ENCODE measurements at regions not wholly inside any gene's neighbourhood (a gene's known extent, or its start where the extent isn't known, plus 50 kb on each side); places are given as distances from the start of the nearest gene placed in this dataset.
A peak's percentile ranks its signal among the peaks of the same experiment; 100 is the strongest.

GRCh38 chr6:151722342-151722741, 85.1 kb upstream of the ESR1 start:
- Mint-ChIP-seq H3K4me3 (no peak overlapping the region), H3K36me3 (no peaks in the 10 kb centered on the region), H3K4me1 (peaks cover 8% of the 10 kb centered on the region), H3K27ac (no peak overlapping the region), H3K9me3 (no peaks in the 10 kb centered on the region)
- no peak for DNase-seq (ENCODE audit: low spot score in 2 of 2)
- no peak for ATAC-seq

GRCh38 chr6:151723152-151723551, 84.3 kb upstream of the ESR1 start:
- DNase-seq (ENCODE audit: low spot score in 2 of 2) = peak in 1 of 2 donors; percentile 56
- H3K4me3 Mint-ChIP-seq = no peak overlapping the region
- peak; percentile 94 for ATAC-seq
- H3K4me1 Mint-ChIP-seq = peaks cover 8% of the 10 kb centered on the region
- no peaks in the 10 kb centered on the region for H3K36me3 Mint-ChIP-seq
- no peak overlapping the region for H3K27ac Mint-ChIP-seq
- no peaks in the 10 kb centered on the region for H3K9me3 Mint-ChIP-seq

GRCh38 chr6:151729829-151730495, 77.5 kb upstream of the ESR1 start:
- no peak overlapping the region for H3K27ac Mint-ChIP-seq
- ATAC-seq (no peak), DNase-seq (ENCODE audit: low spot score in 2 of 2) (no peak)
- no peaks in the 10 kb centered on the region for H3K36me3 Mint-ChIP-seq
- H3K4me3 Mint-ChIP-seq = no peak overlapping the region
- H3K4me1 Mint-ChIP-seq = no peaks in the 10 kb centered on the region
- no peaks in the 10 kb centered on the region for H3K9me3 Mint-ChIP-seq

GRCh38 chr6:151730496-151730870, 77.0 kb upstream of the ESR1 start:
- H3K36me3 Mint-ChIP-seq = no peaks in the 10 kb centered on the region
- H3K4me1 Mint-ChIP-seq = no peaks in the 10 kb centered on the region
- H3K4me3 Mint-ChIP-seq = no peak overlapping the region
- H3K9me3 Mint-ChIP-seq = no peaks in the 10 kb centered on the region
- ATAC-seq (no peak), DNase-seq (ENCODE audit: low spot score in 2 of 2) (no peak)
- H3K27ac Mint-ChIP-seq = no peak overlapping the region

- DNase-seq (ENCODE audit: low spot score in 2 of 2) (no peak), ATAC-seq (no peak)
- Mint-ChIP-seq H3K4me3 (no peak overlapping the region), H3K9me3 (no peaks in the 10 kb centered on the region), H3K4me1 (no peaks in the 10 kb centered on the region), H3K27ac (no peak overlapping the region), H3K36me3 (no peaks in the 10 kb centered on the region)
These were observed 76.2 kb upstream of the ESR1 start for GRCh38 chr6:151731313-151731712.

DNA sequence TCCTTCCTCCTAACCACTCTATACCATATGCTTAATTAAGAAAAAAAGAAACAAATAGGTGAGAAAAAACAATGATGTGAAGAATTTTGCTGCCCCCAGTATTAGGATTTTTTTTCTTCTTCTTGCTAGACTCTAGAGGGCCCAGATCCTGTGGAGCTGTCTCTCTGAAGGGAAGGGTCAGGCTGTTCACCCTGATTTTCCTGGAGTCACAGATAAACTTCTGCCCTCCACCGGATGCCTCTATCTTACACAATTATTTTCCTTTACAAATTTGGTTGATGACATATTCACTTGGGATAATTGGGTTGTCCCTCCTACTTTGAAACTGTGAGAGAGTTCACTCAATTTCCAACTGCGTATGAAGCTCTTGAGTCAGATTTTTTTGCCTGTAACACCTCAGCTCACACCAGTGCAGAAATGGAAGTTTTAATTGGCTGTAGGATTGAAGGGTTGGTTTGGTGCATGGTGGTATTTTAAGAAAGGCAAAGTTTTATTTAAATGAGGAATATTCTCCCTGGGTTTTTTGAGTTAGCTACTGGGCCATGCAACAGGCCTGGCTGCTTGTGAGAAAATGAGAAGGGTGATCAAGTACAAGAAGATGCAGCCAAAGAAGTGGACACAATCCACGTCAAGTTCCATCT, 73.7 kb upstream of the ESR1 start:
- no peaks in the 10 kb centered on the region for H3K4me1 Mint-ChIP-seq
- H3K36me3 Mint-ChIP-seq = no peaks in the 10 kb centered on the region
- no peak overlapping the region for H3K27ac Mint-ChIP-seq
- DNase-seq (ENCODE audit: low spot score in 2 of 2) = no peak
- H3K9me3 Mint-ChIP-seq = no peaks in the 10 kb centered on the region
- no peak overlapping the region for H3K4me3 Mint-ChIP-seq
- no peak for ATAC-seq

- Mint-ChIP-seq H3K36me3 (no peaks in the 10 kb centered on the region), H3K4me1 (no peaks in the 10 kb centered on the region), H3K4me3 (no peak overlapping the region), H3K9me3 (no peaks in the 10 kb centered on the region), H3K27ac (no peak overlapping the region)
- DNase-seq (ENCODE audit: low spot score in 2 of 2) (no peak), ATAC-seq (no peak)
These were observed 69.2 kb upstream of the ESR1 start for GRCh38 chr6:151738267-151738666.

GRCh38 chr6:151738960-151739359, 68.5 kb upstream of the ESR1 start:
- H3K9me3 Mint-ChIP-seq = no peaks in the 10 kb centered on the region

DNA sequence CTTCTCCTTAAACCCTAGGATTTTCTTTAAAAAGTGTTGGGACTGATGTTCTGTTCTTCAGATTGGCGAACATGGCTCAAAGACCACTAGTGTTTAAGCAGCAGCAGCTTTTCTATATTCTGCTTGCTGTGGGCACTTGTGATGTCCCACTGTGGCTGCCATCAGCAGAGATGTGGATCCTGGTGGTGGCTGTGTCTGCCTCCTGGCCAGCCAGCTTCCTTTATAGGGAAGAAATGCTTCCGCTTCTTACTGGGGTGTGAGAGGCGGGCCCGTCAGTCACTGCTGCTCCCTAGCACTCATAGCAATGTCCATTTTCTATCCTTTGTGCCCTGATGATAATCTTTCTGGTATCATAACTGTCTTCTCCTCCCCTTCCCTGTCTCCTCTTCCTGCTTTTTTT, 66.7 kb upstream of the ESR1 start:
- Mint-ChIP-seq H3K27ac (no peak overlapping the region), H3K36me3 (no peaks in the 10 kb centered on the region), H3K9me3 (peaks cover 2% of the 10 kb centered on the region), H3K4me3 (no peak overlapping the region), H3K4me1 (no peaks in the 10 kb centered on the region)
- no peak for ATAC-seq
- DNase-seq (ENCODE audit: low spot score in 2 of 2) = no peak

More at GRCh38 chr6:151738960-151739359, 68.5 kb upstream of the ESR1 start:
- Mint-ChIP-seq H3K4me1 (no peaks in the 10 kb centered on the region), H3K4me3 (no peak overlapping the region), H3K36me3 (no peaks in the 10 kb centered on the region), H3K27ac (no peak overlapping the region)
- DNase-seq (ENCODE audit: low spot score in 2 of 2) (no peak), ATAC-seq (no peak)

DNA sequence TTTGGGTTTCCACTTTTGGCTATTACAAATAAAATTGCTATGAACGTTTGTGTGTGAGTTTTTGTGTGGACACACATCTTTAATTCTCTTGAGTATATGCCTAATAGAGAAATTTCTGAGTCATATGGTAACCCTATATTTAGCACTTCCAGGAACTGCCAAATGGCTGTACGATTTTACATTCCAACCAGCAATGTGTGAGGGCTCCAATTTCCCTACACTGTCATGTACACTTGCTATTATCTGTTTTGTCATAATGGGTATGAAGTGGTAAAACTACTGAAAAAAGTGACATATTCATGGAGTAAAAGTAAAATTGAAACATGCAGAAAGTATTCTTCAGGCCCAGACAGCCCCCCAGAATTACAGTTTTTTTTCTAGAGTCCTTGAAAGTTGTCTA, 59.6 kb upstream of the ESR1 start:
- Mint-ChIP-seq H3K4me1 (no peaks in the 10 kb centered on the region), H3K36me3 (no peaks in the 10 kb centered on the region), H3K27ac (no peak overlapping the region), H3K9me3 (peaks cover 3% of the 10 kb centered on the region), H3K4me3 (no peak overlapping the region)
- ATAC-seq (no peak), DNase-seq (ENCODE audit: low spot score in 2 of 2) (no peak)

DNA sequence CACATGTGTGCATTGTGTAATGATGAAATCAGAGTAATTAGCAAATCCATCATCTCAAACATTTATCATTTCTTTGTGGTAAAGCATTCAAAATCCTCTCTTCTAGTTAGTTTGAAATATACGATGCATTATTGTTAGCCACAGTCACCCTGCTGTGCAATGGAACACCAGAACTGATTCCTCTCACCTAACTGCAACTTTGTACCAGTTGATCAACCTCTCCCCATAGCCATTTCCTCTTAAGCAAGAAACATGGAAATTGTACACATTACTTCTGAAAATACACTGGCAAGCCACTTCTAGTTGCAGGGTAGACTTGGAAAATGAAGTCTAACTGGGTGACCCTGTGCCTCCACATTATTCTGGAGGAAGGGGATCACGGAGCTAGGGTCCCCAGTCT, 58.1 kb upstream of the ESR1 start:
- H3K4me1 Mint-ChIP-seq = no peaks in the 10 kb centered on the region
- H3K4me3 Mint-ChIP-seq = no peak overlapping the region
- ATAC-seq (no peak), DNase-seq (ENCODE audit: low spot score in 2 of 2) (no peak)
- peaks cover 3% of the 10 kb centered on the region for H3K9me3 Mint-ChIP-seq
- no peaks in the 10 kb centered on the region for H3K36me3 Mint-ChIP-seq
- H3K27ac Mint-ChIP-seq = no peak overlapping the region

DNA sequence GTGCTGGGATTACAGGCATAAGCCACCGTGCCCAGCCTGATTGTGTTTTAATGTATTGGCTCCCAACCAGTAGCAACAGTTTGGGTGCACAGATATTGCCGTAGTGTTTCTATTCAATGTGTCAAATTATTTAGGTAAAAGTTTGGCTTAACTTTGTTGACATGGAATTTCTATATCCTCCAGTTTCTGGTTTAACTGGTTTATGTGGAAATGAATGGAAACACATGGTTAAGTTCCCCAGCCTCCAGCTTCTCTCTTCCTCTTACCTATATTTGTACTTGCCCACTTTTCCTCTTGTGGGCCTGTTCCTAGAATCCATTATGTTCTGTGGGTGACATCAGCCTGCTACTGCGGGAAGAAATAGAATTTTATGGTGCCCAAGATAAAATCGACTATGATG, 53.9 kb upstream of the ESR1 start:
- Mint-ChIP-seq H3K36me3 (no peaks in the 10 kb centered on the region), H3K9me3 (no peaks in the 10 kb centered on the region), H3K4me1 (peaks cover 10% of the 10 kb centered on the region), H3K27ac (no peak overlapping the region), H3K4me3 (no peak overlapping the region)
- no peak for DNase-seq (ENCODE audit: low spot score in 2 of 2)
- ATAC-seq = no peak

DNA sequence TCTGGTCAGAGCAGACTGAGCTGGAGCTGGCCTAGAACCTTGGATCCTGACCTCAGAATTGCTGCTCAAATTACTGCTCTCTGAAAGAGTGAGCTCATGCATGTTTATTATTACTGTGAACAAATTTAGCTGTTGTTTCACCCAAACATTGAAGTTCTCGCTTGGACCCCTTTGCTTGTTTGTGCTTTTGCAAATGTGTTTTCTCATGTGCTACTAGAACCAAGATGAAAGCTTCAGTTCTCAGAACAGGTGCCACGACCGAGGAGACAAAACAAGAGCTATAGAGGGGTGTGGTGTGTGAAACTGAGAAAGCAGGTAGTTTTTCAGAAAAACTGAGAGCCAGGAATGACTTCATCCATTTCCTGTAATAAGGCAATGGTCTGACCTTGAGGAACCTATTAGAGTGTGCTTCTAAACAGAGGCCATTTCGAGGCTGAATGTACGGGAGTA, 50.0 kb upstream of the ESR1 start:
- Mint-ChIP-seq H3K9me3 (no peaks in the 10 kb centered on the region), H3K27ac (peak overlapping the region; percentile 17), H3K4me3 (peak overlapping the region; percentile 22)

More for the DNA sequence above, 50.0 kb upstream of the ESR1 start:
- ATAC-seq = peak; percentile 90
- DNase-seq (ENCODE audit: low spot score in 2 of 2) = peak in 1 of 2 donors; percentile 57
- H3K4me1 Mint-ChIP-seq = peaks cover 10% of the 10 kb centered on the region
- no peaks in the 10 kb centered on the region for H3K36me3 Mint-ChIP-seq

All from stimulated activated effector memory CD8-positive, alpha-beta T cell treated with anti-CD3 and anti-CD28 coated beads, Interleukin-12 subunit alpha, Interleukin-12 subunit beta, amount 100 ng/mL, for 72 hours (primary cell).